H9 (cell line): ENCODE measurements at regions not wholly inside any gene's neighbourhood (a gene's known extent, or its start where the extent isn't known, plus 50 kb on each side); places are given as distances from the start of the nearest gene placed in this dataset.

Experiments
- DNase-seq: peaks from one replicate; pipeline ENCODE4 v3.0.0-alpha.2; 2017
- H2AFZ ChIP-seq: one replicate; pipeline ENCODE4 v1.6.1; 2013; ENCODE audit warnings: mild to moderate bottlenecking, low read length, control low read depth, moderate library complexity
- H2AK5ac ChIP-seq: 2 replicates; pipeline ENCODE4 v1.6.1; 2013; ENCODE audit warnings: low read length, control low read depth, mixed read lengths; ENCODE audit not compliant: insufficient read length
- H2BK120ac ChIP-seq: one replicate; pipeline ENCODE4 v1.6.1; 2013; ENCODE audit warnings: low read depth, mild to moderate bottlenecking, low read length, control low read depth, inconsistent platforms; ENCODE audit not compliant: poor library complexity, severe bottlenecking
- H2BK12ac ChIP-seq: 2 replicates; pipeline ENCODE4 v1.6.1; 2013; ENCODE audit warnings: low read length, control low read depth, mixed read lengths, low read depth; ENCODE audit not compliant: insufficient read length
- H2BK15ac ChIP-seq: 2 replicates; pipeline ENCODE4 v1.6.1; 2013; ENCODE audit warnings: low read depth, low read length, control low read depth
- H2BK20ac ChIP-seq: one replicate; pipeline ENCODE4 v1.6.1; 2013; ENCODE audit warnings: low read depth, mild to moderate bottlenecking, low read length, control low read depth, inconsistent platforms; ENCODE audit not compliant: poor library complexity, severe bottlenecking
- H2BK5ac ChIP-seq: 2 replicates; pipeline ENCODE4 v1.6.1; 2013; ENCODE audit warnings: low read length, control low read depth, mixed read lengths; ENCODE audit not compliant: insufficient read length
- H3K14ac ChIP-seq: 2 replicates; pipeline ENCODE4 v1.6.1; 2013; ENCODE audit warnings: low read length, control low read depth; ENCODE audit not compliant: insufficient read depth
- H3K18ac ChIP-seq: 2 replicates; pipeline ENCODE4 v1.6.1; 2013; ENCODE audit warnings: low read depth, mild to moderate bottlenecking, mixed read lengths, low read length, control low read depth; ENCODE audit not compliant: insufficient read length
- H3K23ac ChIP-seq: 2 replicates; pipeline ENCODE4 v1.6.1; 2013; ENCODE audit warnings: low read length, control low read depth, mixed read lengths, low read depth; ENCODE audit not compliant: insufficient read length
- H3K23me2 ChIP-seq: 2 replicates; pipeline ENCODE4 v1.6.1; 2013; ENCODE audit warnings: low read depth, mild to moderate bottlenecking, mixed read lengths, low read length, control low read depth; ENCODE audit not compliant: insufficient read length, poor library complexity, severe bottlenecking
- H3K27ac ChIP-seq: 2 replicates; pipeline ENCODE4 v1.5.1; 2013; ENCODE audit warnings: low read length, control low read depth, mixed read lengths, low read depth; ENCODE audit not compliant: insufficient read length
- H3K27me3 ChIP-seq: 2 replicates; pipeline ENCODE4 v1.6.1; 2013; ENCODE audit warnings: low read length, control low read depth, inconsistent platforms; ENCODE audit not compliant: insufficient read depth
- H3K4ac ChIP-seq: 2 replicates; pipeline ENCODE4 v1.6.1; 2013; ENCODE audit warnings: low read depth, mild to moderate bottlenecking, control low read depth, inconsistent platforms, low read length, moderate library complexity
- H3K4me1 ChIP-seq: 2 replicates; pipeline ENCODE4 v1.6.1; 2013; ENCODE audit warnings: low read length, control low read depth, inconsistent platforms; ENCODE audit not compliant: insufficient read depth
- H3K4me2 ChIP-seq: 2 replicates; pipeline ENCODE4 v1.6.1; 2013; ENCODE audit warnings: low read length, control low read depth, mixed read lengths; ENCODE audit not compliant: insufficient read length, insufficient read depth
- H3K56ac ChIP-seq: 2 replicates; pipeline ENCODE4 v1.6.1; 2013; ENCODE audit warnings: low read depth, mild to moderate bottlenecking, mixed read lengths, low read length, control low read depth; ENCODE audit not compliant: insufficient read length
- H3K79me1 ChIP-seq: 2 replicates; pipeline ENCODE4 v1.6.1; 2013; ENCODE audit warnings: low read depth, mild to moderate bottlenecking, moderate library complexity, low read length, control low read depth, inconsistent platforms; ENCODE audit not compliant: insufficient read depth, poor library complexity, severe bottlenecking
- H3K79me2 ChIP-seq: 2 replicates; pipeline ENCODE4 v1.6.1; 2013; ENCODE audit warnings: low read length, control low read depth, inconsistent platforms; ENCODE audit not compliant: insufficient read depth
- H3K9ac ChIP-seq: 2 replicates; pipeline ENCODE4 v1.6.1; 2013; ENCODE audit warnings: low read length, control low read depth, mixed read lengths; ENCODE audit not compliant: insufficient read length; ENCODE audit errors: extremely low read depth
- H3K9me3 ChIP-seq: one replicate; pipeline ENCODE4 v1.6.1; 2013; ENCODE audit warnings: low read depth, low read length, inconsistent platforms; ENCODE audit not compliant: control insufficient read depth
- H3T11ph ChIP-seq: one replicate; pipeline ENCODE4 v1.6.1; 2013; ENCODE audit warnings: mild to moderate bottlenecking, low read length, control low read depth, inconsistent platforms
- H4K20me1 ChIP-seq: one replicate; pipeline ENCODE4 v1.6.1; 2013; ENCODE audit not compliant: control insufficient read depth, insufficient read length, insufficient read depth
- H4K5ac ChIP-seq: 2 replicates; pipeline ENCODE4 v1.6.1; 2013; ENCODE audit warnings: low read depth, mild to moderate bottlenecking, mixed read lengths, low read length, control low read depth; ENCODE audit not compliant: insufficient read length
- H4K8ac ChIP-seq: replicated peaks from 2 replicates; pipeline ENCODE4 v1.6.1; 2013; ENCODE audit warnings: low read length, control low read depth, mixed read lengths, low read depth; ENCODE audit not compliant: insufficient read length
- H4K91ac ChIP-seq: 2 replicates; pipeline ENCODE4 v1.6.1; 2013; ENCODE audit warnings: low read depth, mild to moderate bottlenecking, moderate library complexity, mixed read lengths, low read length, control low read depth; ENCODE audit not compliant: insufficient read length
- H3K27ac Mint-ChIP-seq, 3 experiments: 2 replicates in 2 of 3; 3 replicates in 1 of 3; pipeline ENCODE4 v1.8.0; 2020 to 2021; ENCODE audit warnings: mixed read lengths in 3 of 3, mild to moderate bottlenecking in 1 of 3, moderate library complexity in 1 of 3
- H3K27me3 Mint-ChIP-seq: 2 replicates; pipeline ENCODE4 v1.8.0; 2021; ENCODE audit warnings: low read depth, mild to moderate bottlenecking, moderate library complexity, mixed read lengths
- H3K36me3 Mint-ChIP-seq, 3 experiments: 2 replicates in 2 of 3; 3 replicates in 1 of 3; pipeline ENCODE4 v1.8.0; 2020 to 2021; ENCODE audit warnings: low read depth in 3 of 3, mixed read lengths in 3 of 3; ENCODE audit not compliant: insufficient read depth in 1 of 3
- H3K4me1 Mint-ChIP-seq, 2 experiments: 2 replicates each; pipeline ENCODE4 v1.8.0; 2020; ENCODE audit warnings: mixed read lengths in 2 of 2
- H3K4me3 Mint-ChIP-seq, 2 experiments: 2 replicates in 1 of 2; 3 replicates in 1 of 2; pipeline ENCODE4 v1.8.0; 2020 to 2021; ENCODE audit warnings: mild to moderate bottlenecking in 2 of 2, mixed read lengths in 2 of 2, moderate library complexity in 1 of 2
- H3K9me3 Mint-ChIP-seq, 2 experiments: 2 replicates in 1 of 2; 3 replicates in 1 of 2; pipeline ENCODE4 v1.8.0; 2020; ENCODE audit warnings: mild to moderate bottlenecking in 2 of 2, mixed read lengths in 2 of 2, moderate library complexity in 1 of 2
- CTCF ChIP-seq: fragments of 200-600 bp; sonication (generic); conservative IDR thresholded peaks from 3 replicates; pipeline ENCODE4 v1.8.0; 2021; ENCODE audit warnings: antibody characterized with exemption, mild to moderate bottlenecking
- WGBS: extraction: QIAGEN DNeasy Blood & Tissue Kit; methylation state at CpG from one replicate; pipeline ENCODE4 v1.1.7; 2013; ENCODE audit warnings: missing lambda C conversion rate, low lambda C conversion rate, mixed read lengths; ENCODE audit not compliant: insufficient read length; ENCODE audit errors: extremely low coverage; 5-methylcytosine and 5-hydroxymethylcytosine counted together

GRCh38 chr3:89912031-89912430 lies 804.6 kb downstream of the EPHA3 start:
- Histone ChIP-seq H4K91ac (no peak overlapping the region), H4K5ac (no peak overlapping the region), H3K27me3 (no peaks in the 10 kb centered on the region), H3K79me1 (no peaks in the 10 kb centered on the region), H3K4me1 (no peaks in the 10 kb centered on the region), H3K4ac (no peak overlapping the region), H4K8ac (no peak overlapping the region), H2AFZ (peak overlapping the region; percentile 82), H3K18ac (no peak overlapping the region), H3K27ac (no peak overlapping the region), H3K9me3 (no peaks in the 10 kb centered on the region), H2BK20ac (no peak overlapping the region), H2BK12ac (no peak overlapping the region), H3K56ac (no peak overlapping the region), H3T11ph (no peak overlapping the region), H2BK15ac (no peak overlapping the region), H3K23ac (no peak overlapping the region), H3K23me2 (no peaks in the 10 kb centered on the region), H2BK5ac (no peak overlapping the region), H4K20me1 (no peaks in the 10 kb centered on the region), H2AK5ac (no peak overlapping the region), H3K4me2 (no peak overlapping the region), H3K9ac (no peak overlapping the region), H3K79me2 (no peaks in the 10 kb centered on the region), H3K14ac (no peak overlapping the region), H2BK120ac (no peak overlapping the region)
- TF ChIP-seq CTCF, result no peak
- Mint-ChIP-seq H3K9me3 (peaks cover 3 to 6% of the 10 kb centered on the region in 2 experiments; a peak in 4 of 5 replicates), H3K36me3 (peaks cover 0 to 8% (median 0%) of the 10 kb centered on the region in 3 experiments; a peak in 4 of 7 replicates), H3K27me3 (no peaks in the 10 kb centered on the region), H3K27ac (peak overlapping the region in 1 of 3 experiments; percentile 26; a peak in 1 of 7 replicates), H3K4me3 (no peak overlapping the region), H3K4me1 (peaks cover 2 to 6% of the 10 kb centered on the region in 2 experiments; a peak in 3 of 4 replicates)
- WGBS, result no CpG with 5 or more reads among the region's 6 CpGs
- no peak for DNase-seq
